HG02870 (cell line): ENCODE measurements at regions not wholly inside any gene's neighbourhood (a gene's known extent, or its start where the extent isn't known, plus 50 kb on each side); places are given as distances from the start of the nearest gene placed in this dataset.
"Not testable (repeated sequence)": the region's sequence is repeated elsewhere in the genome, so short reads cannot be mapped to it uniquely, and the experiment has no call there.

ENCODE experiments used
- ATAC-seq: cut with Tn5 transposase; IDR thresholded peaks from one replicate; pipeline ENCODE4 v1.9.1; 2021; ENCODE audit warnings: mild to moderate bottlenecking, moderate library complexity; ENCODE audit not compliant: unreplicated experiment

DNA sequence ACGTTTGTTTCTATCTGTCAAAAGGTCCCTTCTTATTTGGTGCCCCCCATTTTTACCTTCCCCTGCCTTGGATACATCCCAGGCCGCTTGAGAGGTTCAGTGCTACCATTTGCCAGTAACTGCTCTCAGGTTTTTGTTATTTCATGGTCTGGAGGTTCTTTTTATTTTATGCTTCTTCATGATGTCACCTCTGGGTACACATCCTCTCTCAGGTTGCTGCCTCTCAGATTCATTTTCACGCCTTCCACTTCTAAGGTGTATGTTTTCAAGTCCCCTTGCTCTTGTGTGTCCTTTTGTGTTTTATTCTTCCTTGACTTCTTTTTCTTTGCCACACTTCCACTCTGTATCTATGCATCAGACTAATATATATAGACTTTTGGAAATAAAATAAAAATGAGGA is 640.1 kb upstream of the AADAT start:
- no peak for ATAC-seq

DNA sequence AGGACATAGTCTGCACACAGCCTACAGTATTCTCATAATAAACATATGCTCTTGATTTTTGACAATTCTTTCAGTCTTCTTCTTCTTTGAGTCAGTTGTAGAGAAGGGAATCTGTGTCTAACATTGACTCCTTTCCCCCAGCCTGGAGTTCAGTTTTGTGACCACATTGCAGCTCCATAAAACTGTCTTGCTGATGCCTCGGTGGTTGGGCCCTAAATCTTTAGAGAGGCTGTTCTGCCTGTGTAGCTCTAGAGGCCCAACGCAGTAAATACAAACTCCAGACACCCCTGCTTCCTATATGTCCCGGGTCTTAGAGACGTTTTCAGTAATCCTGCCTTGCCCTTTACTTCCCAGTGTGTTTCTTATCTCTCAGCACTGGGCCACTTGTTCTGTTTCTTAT is 639.5 kb upstream of the AADAT start:
- ATAC-seq, result no peak

DNA sequence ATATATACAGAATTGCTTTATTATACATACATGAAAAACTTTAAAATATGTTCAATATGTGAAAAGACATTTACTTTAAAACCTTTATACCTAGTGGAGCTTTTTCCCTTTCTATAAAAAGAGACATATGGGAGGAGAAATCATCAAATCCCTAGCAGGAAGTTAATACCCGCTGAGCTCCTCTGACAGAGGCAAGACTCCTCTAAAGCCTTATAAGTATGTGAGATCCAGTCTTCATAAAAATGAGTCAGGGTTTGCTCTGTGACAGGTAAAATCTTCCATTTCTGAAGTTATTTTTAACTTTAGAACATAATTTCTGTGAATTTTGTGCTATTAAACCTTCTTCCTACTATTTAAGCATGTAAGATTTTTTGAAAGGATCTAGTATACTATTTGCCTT is 634.4 kb upstream of the AADAT start:
- no peak for ATAC-seq

DNA sequence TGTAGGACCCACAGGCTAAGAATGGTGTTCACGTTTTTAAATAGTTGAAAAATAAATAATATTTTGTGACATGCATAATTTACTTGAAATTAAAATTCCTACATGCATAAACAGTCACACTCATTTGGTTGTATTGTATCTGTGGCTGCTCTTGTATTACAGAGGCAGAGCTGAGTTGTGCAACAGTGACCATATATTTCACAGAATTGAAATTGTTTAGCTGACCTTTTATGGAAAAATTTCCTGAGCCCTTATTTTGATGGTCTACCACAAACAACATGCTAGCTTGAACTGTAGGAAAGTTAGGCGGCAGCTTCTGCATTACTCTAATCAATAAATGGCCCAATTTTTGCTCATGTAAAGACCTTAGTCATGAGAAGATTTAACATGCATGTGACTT is 633.4 kb upstream of the AADAT start:
- no peak for ATAC-seq

- no peak for ATAC-seq
Observed at GRCh38 chr4:170721812-170722373, 632.1 kb upstream of the AADAT start.

GRCh38 chr4:170716868-170717267 is 627.1 kb upstream of the AADAT start:
- ATAC-seq, result no peak

GRCh38 chr4:170705907-170706306 is 616.2 kb upstream of the AADAT start:
- ATAC-seq, result no peak

DNA sequence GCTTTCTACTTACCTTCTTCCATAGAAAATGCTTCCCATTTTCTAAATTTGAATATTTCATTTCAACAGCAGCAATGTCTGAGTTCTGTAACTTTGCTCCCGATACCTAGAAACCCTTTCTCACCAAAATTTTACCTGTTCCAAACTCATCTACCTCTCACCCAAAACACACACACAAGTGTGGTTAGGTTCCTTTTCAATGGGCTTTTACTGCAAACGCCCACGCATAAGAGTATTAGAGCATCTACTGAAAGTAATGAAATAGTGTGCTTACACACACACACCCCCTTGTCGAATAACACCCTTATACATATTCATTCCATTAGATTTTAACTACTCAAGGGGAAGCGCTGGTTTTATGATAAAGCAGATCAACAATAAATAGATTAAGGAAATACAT is 610.3 kb upstream of the AADAT start:
- no peak for ATAC-seq

- peak; percentile 59 for ATAC-seq
Observed at GRCh38 chr4:170698334-170698733, 608.6 kb upstream of the AADAT start.

GRCh38 chr4:170697845-170698244 is 608.1 kb upstream of the AADAT start:
- peak; percentile 47 for ATAC-seq

- no peak for ATAC-seq
Observed at GRCh38 chr4:170697045-170697444, 607.3 kb upstream of the AADAT start.

- ATAC-seq, result no peak
Observed at GRCh38 chr4:170691168-170691567, 601.4 kb upstream of the AADAT start.

DNA sequence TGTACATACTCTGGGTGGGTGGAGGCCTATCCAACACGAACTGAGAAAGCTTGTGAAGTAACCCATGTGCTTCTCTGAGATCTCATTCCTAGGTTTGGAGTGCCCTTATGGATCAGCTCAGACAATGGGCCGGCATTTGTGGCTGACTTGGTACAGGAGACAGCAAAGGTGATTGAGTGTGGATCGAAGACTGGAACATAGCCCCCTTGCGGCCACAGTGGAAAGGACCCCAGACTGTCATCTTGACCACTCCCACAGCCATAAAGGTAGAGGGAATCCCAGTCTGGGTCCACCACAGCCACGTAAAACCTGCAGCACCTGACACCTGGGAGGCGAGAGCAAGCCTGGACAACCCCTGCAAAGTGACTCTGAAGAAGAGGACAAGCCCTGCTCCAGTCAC is 598.0 kb upstream of the AADAT start:
- no peak for ATAC-seq

- ATAC-seq, result not testable (repeated sequence)
Observed at GRCh38 chr4:170685701-170686100, 595.9 kb upstream of the AADAT start.

DNA sequence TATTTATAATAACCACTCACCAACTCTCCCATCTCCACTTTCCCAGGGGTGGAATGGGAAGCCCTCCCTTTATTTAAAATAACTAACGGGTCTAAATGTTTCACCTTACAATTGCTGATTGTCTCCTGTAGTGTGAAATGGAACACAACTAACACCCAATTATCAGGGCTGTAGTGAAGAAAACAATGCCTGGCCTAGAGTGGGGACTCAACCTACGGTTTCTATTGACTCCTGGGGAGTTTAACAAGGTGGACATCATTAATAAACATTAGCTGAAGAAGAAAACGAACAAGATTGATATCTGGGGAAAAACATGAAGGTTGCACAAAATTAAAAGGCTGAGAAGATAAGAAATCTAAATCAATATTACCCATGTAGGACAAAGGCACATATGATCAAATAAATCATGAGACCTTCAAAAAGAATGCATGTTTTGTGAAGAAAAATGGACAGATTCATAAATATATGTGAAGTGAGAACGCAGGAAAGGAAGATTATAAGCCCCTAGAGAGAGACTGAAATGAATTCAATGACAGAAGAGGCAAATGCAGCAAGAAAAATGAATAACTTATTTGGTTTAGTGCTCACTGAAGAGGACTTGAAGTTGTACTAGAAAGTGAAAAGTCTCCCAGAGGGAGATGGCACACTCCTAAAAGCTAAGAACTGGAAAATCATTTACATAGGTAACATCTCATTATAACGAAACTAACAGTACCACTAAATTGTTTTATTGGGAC is 593.0 kb upstream of the AADAT start:
- ATAC-seq, result no peak

DNA sequence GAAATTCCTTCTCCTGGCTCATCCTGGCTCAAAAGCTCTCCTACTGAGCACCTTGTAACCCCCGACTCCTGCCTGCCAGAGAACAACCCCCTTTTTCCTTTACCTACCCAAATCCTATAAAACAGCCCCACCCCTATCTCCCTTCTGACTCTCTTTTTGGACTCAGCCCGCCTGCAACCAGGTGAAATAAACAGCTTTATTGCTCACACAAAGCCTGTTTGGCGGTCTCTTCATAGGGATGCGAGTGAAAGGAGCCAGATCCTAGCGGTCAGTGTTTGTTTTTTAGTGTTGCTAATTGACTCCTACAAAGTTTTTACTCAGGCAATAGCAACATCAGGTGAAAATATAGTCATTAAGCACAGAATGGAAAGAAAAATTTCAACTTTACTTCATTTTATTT is 592.3 kb upstream of the AADAT start:
- not testable (repeated sequence) for ATAC-seq

- peak; percentile 68 for ATAC-seq
Observed at GRCh38 chr4:170675568-170676262, 586.0 kb upstream of the AADAT start.

GRCh38 chr4:170674176-170674575 is 584.4 kb upstream of the AADAT start:
- ATAC-seq, result no peak

GRCh38 chr4:170672381-170672965 is 582.7 kb upstream of the AADAT start:
- ATAC-seq, result no peak

GRCh38 chr4:170671171-170671570 is 581.4 kb upstream of the AADAT start:
- ATAC-seq, result no peak

DNA sequence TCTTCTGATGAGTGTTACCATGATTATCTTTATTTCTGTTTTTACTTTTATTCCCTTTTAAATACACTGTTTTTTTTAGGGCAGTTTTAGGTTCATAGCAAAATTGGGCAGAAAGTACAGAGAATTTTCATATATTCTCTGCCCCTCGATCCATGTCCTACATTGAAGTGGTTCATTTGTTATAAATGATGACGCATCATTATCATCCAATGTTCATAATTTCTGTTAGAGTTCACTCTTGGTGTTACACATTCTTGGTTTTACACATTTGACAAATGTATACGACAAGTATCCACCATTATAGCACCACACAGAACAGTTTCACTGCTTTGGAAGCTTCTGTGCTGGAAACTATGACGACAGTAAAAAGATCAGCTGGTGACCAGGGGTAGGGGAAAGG is 578.1 kb upstream of the AADAT start:
- ATAC-seq, result no peak

- no peak for ATAC-seq
Observed at GRCh38 chr4:170666909-170667308, 577.2 kb upstream of the AADAT start.
